ENCODE measurements at regions not wholly inside any gene's neighbourhood (a gene's known extent, or its start where the extent isn't known, plus 50 kb on each side); places are given as distances from the start of the nearest gene placed in this dataset.

DNA sequence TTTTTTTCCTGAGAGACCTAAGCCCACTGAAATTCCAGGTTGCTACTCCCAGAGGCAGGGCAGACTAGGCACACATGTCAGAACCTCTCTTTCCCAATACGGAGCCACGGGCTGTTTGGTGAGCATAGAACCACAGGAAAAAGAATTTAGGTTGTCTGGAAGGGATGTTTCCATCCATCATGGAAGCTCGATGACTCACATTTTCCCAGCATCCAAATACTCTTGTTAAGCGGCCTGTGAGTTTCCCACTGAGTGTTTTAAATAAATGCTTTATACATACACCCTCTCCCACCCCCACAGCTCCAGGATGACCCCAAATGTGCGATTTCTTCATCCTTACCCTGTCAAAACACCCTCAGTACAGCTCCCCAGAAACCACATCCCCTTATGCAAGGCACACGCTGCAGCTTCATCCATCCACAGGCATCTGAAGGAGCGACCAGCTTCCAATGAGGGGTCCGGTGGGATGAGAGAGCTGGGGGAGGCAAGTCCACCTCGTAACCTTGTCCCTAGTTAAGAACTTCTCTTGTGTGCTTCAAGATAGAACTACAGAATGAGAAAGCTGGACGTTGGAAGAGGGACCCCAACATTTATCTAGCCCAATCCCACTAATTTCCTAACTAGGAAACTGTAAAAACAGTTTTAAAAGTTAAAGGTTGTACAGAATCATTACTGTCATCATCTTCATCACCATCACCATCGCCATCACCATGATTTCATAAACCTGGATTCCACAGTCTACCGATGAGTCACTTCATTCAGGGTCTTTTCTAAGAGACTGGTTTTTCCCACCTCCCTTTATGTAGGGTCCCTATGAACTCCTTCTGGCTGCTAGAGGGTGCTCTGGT, 63.5 kb upstream of the FZD7 start:
- no peak for DNase-seq (ENCODE audit: extremely low spot score in 2 of 2)
- TF ChIP-seq, protein P1, sequence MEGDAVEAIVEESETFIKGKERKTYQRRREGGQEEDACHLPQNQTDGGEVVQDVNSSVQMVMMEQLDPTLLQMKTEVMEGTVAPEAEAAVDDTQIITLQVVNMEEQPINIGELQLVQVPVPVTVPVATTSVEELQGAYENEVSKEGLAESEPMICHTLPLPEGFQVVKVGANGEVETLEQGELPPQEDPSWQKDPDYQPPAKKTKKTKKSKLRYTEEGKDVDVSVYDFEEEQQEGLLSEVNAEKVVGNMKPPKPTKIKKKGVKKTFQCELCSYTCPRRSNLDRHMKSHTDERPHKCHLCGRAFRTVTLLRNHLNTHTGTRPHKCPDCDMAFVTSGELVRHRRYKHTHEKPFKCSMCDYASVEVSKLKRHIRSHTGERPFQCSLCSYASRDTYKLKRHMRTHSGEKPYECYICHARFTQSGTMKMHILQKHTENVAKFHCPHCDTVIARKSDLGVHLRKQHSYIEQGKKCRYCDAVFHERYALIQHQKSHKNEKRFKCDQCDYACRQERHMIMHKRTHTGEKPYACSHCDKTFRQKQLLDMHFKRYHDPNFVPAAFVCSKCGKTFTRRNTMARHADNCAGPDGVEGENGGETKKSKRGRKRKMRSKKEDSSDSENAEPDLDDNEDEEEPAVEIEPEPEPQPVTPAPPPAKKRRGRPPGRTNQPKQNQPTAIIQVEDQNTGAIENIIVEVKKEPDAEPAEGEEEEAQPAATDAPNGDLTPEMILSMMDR (IDR thresholded peaks at IDR 0.05), result no peak
- TF ChIP-seq POLR2A (IDR thresholded peaks at IDR 0.05) (no peak), POLR2AphosphoS5 (IDR thresholded peaks at IDR 0.05; ENCODE audit: insufficient read depth in 1 of 2, low read depth in 1 of 2) (no peak)
- Histone ChIP-seq H3K9me3 (no peaks in the 10 kb centered on the region), H3K27me3 (no peaks in the 10 kb centered on the region), H3K4me1 (no peaks in the 10 kb centered on the region), H3K4me3 (no peak overlapping the region), H3K27ac (no peak overlapping the region), H3K36me3 (no peaks in the 10 kb centered on the region)
- intact Hi-C loops (cut with DNase I), result no loop called here

DNA sequence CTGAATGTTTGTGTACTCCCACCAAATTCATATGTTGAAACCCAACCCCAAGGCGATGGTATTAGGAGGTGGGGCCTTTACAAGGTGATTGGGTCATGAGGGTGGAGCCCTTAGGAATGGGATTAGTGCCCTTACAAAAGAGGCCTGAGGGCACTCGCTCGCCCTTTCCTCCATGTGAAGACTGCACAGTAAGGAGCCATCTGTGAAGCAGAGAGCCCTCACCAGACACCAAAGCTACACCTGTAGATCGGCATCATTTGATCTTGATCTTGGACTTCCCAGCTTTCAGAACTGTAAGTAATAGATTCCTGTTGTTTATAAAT, 62.9 kb upstream of the FZD7 start:
- intact Hi-C loops (cut with DNase I), result no loop called here
- Histone ChIP-seq H3K9me3 (no peaks in the 10 kb centered on the region), H3K27ac (no peak overlapping the region), H3K4me1 (no peaks in the 10 kb centered on the region), H3K36me3 (no peaks in the 10 kb centered on the region), H3K4me3 (no peak overlapping the region), H3K27me3 (no peaks in the 10 kb centered on the region)
- DNase-seq (ENCODE audit: extremely low spot score in 2 of 2), result no peak
- TF ChIP-seq POLR2A (IDR thresholded peaks at IDR 0.05) (no peak), POLR2AphosphoS5 (IDR thresholded peaks at IDR 0.05; ENCODE audit: insufficient read depth in 1 of 2, low read depth in 1 of 2) (no peak)
- TF ChIP-seq, protein P1 (IDR thresholded peaks at IDR 0.05), result no peak

DNA sequence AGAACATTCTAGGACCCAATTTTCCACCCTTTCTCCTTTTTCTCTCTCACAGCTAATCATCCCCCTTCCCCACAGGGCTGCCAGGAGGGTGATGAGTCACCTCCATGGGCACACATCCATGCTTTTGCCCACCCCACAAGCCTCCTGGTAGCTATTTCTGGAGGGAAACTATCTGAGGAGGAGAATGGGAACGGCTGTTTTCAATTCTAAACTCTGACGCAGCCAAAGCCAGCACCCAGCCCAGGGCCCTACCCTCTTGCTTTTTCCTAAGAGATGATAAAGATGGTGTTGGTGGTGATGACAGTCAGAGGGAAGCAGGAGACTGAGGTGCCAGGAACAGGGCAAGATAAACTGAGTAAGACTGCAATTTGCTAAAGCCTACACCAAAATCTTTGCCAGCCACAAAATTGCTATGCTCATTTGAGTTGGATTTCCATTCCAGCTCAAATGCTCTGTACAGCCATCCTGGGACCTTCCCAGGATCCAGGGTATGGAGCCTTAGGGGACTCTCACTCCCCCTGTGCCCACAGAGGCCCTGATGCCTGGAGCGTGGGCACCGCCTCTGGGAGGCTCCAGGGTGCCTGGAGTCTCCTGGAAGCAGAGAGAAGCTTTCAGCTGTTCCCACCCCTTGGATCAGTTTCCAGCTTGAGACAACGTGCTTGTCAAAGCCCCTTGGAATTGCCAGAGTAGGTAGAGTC, 62.0 kb upstream of the FZD7 start:
- TF ChIP-seq, protein P1 (IDR thresholded peaks at IDR 0.05), result no peak
- TF ChIP-seq POLR2AphosphoS5 (IDR thresholded peaks at IDR 0.05; ENCODE audit: insufficient read depth in 1 of 2, low read depth in 1 of 2), result no peak
- TF ChIP-seq POLR2A (IDR thresholded peaks at IDR 0.05), result no peak

DNA sequence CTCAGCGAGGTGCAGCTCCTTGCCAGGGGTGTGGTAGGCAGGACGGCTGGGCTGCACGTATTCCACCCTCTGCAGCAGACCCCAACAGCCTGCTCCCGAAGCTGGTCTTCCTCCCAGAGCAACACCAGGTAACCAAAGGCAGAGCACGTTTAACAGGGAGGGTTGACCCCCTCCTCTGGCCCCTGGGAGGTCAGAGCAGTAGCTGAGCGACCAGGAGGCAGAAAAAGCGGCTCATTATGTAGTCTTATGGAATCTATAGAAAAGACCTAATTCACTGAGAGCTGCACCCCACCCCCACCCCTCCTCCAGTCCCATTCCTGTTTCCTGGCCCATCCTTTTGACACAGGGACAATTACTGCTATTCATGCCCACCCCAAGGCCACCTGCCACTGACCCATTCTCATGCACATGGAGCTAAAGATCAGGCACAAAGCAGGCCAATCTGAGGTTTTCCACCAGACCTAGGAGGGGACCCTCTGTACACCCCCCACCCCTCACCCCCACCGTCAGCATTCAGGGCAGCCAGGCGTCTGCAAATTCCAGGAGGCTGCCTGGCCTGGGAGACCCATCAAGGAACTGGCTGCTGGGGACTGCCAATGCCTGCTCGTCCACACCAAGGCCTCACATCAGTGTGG, 60.9 kb upstream of the FZD7 start:
- Histone ChIP-seq H3K27me3 (no peaks in the 10 kb centered on the region), H3K4me1 (no peaks in the 10 kb centered on the region), H3K9me3 (no peaks in the 10 kb centered on the region), H3K27ac (no peak overlapping the region), H3K4me3 (no peak overlapping the region), H3K36me3 (no peaks in the 10 kb centered on the region)
- no peak for DNase-seq (ENCODE audit: extremely low spot score in 2 of 2)
- TF ChIP-seq POLR2AphosphoS5 (IDR thresholded peaks at IDR 0.05; ENCODE audit: insufficient read depth in 1 of 2, low read depth in 1 of 2) (no peak), POLR2A (IDR thresholded peaks at IDR 0.05) (no peak)
- TF ChIP-seq, protein P1 (IDR thresholded peaks at IDR 0.05), result no peak
- intact Hi-C loops (cut with DNase I), result no loop called here

More for the DNA sequence above, 62.0 kb upstream of the FZD7 start:
- no peak overlapping the region for H3K4me3 ChIP-seq
- no peaks in the 10 kb centered on the region for H3K27me3 ChIP-seq
- DNase-seq (ENCODE audit: extremely low spot score in 2 of 2), result no peak
- intact Hi-C loops (cut with DNase I), result no loop called here
- no peaks in the 10 kb centered on the region for H3K36me3 ChIP-seq
- H3K9me3 ChIP-seq, result no peaks in the 10 kb centered on the region
- H3K4me1 ChIP-seq, result no peaks in the 10 kb centered on the region
- H3K27ac ChIP-seq, result no peak overlapping the region
